Activated CD8-positive, alpha-beta T cell treated with anti-CD3 and anti-CD28 coated beads, Interleukin-2, amount 10 ng/mL, durations not matched to agents 7 days and 5 days (primary cell): ENCODE measurements at regions not wholly inside any gene's neighbourhood (a gene's known extent, or its start where the extent isn't known, plus 50 kb on each side); places are given as distances from the start of the nearest gene placed in this dataset.

Source experiments
- ATAC-seq: fragments of 150-1000 bp; cut with Tn5 transposase; one replicate; pipeline ENCODE4 v1.10.0; 2021; ENCODE audit warnings: moderate library complexity
- CTCF ChIA-PET: fragments of 350-600 bp; sonication (Branson Sonifier 250); formaldehyde crosslinking; loops from one replicate; lab custom pipeline; 2021; ENCODE audit warnings: antibody characterized with exemption; lab: Charles Lee
- POLR2A ChIA-PET: fragments of 350-600 bp; sonication (Branson Sonifier 250); formaldehyde crosslinking; loops from one replicate; lab custom pipeline; 2021; ENCODE audit warnings: antibody characterized with exemption; lab: Charles Lee
- DNase-seq: peaks from one replicate; pipeline ENCODE4 v3.0.0-alpha.2; 2020
- H3K27ac Mint-ChIP-seq: one replicate; pipeline ENCODE4 v1.8.0; 2021; ENCODE audit warnings: mild to moderate bottlenecking, mixed read lengths
- H3K27me3 Mint-ChIP-seq: one replicate; pipeline ENCODE4 v1.8.0; 2021; ENCODE audit warnings: low read depth, mixed read lengths
- H3K36me3 Mint-ChIP-seq: one replicate; pipeline ENCODE4 v1.8.0; 2021; ENCODE audit warnings: low read depth, mixed read lengths
- H3K4me1 Mint-ChIP-seq: one replicate; pipeline ENCODE4 v1.8.0; 2021; ENCODE audit warnings: low read depth, mixed read lengths
- H3K4me3 Mint-ChIP-seq: one replicate; pipeline ENCODE4 v1.8.0; 2021; ENCODE audit warnings: mild to moderate bottlenecking, mixed read lengths
- H3K9me3 Mint-ChIP-seq: one replicate; pipeline ENCODE4 v1.8.0; 2022; ENCODE audit warnings: mixed read lengths; ENCODE audit not compliant: insufficient read depth

GRCh38 chr2:204315236-204315662 is 230.0 kb upstream of the PARD3B start:
- H3K27ac Mint-ChIP-seq, result no peak overlapping the region
- ATAC-seq (no peak), DNase-seq (no peak)
- CTCF ChIA-PET, result no interaction called here
- H3K27me3 Mint-ChIP-seq, result peaks cover 19% of the 10 kb centered on the region
- no peaks in the 10 kb centered on the region for H3K36me3 Mint-ChIP-seq
- POLR2A ChIA-PET, result no interaction called here
- H3K4me1 Mint-ChIP-seq, result no peaks in the 10 kb centered on the region
- no peaks in the 10 kb centered on the region for H3K9me3 Mint-ChIP-seq
- H3K4me3 Mint-ChIP-seq, result no peak overlapping the region

- POLR2A ChIA-PET, result no interaction called here
- Mint-ChIP-seq H3K9me3 (no peaks in the 10 kb centered on the region), H3K36me3 (no peaks in the 10 kb centered on the region), H3K27ac (no peak overlapping the region), H3K4me1 (peaks cover 4% of the 10 kb centered on the region), H3K4me3 (no peak overlapping the region), H3K27me3 (peaks cover 23% of the 10 kb centered on the region)
- no peak for DNase-seq
- ATAC-seq, result no peak
- CTCF ChIA-PET, result no interaction called here
Measured at GRCh38 chr2:204317640-204318039, 227.6 kb upstream of the PARD3B start.

GRCh38 chr2:204321027-204321800 is 224.1 kb upstream of the PARD3B start:
- Mint-ChIP-seq H3K27ac (no peak overlapping the region), H3K4me1 (peaks cover 4% of the 10 kb centered on the region), H3K27me3 (peaks cover 16% of the 10 kb centered on the region), H3K4me3 (no peak overlapping the region), H3K36me3 (no peaks in the 10 kb centered on the region), H3K9me3 (no peaks in the 10 kb centered on the region)
- ChIA-PET CTCF (no interaction called here), POLR2A (no interaction called here)
- no peak for DNase-seq
- ATAC-seq, result no peak

GRCh38 chr2:204321910-204322751 is 223.1 kb upstream of the PARD3B start:
- H3K9me3 Mint-ChIP-seq, result no peaks in the 10 kb centered on the region
- no peak overlapping the region for H3K4me3 Mint-ChIP-seq
- no peak overlapping the region for H3K27ac Mint-ChIP-seq
- H3K36me3 Mint-ChIP-seq, result no peaks in the 10 kb centered on the region
- peaks cover 19% of the 10 kb centered on the region for H3K27me3 Mint-ChIP-seq
- DNase-seq (no peak), ATAC-seq (no peak)
- POLR2A ChIA-PET, result no interaction called here
- H3K4me1 Mint-ChIP-seq, result peaks cover 4% of the 10 kb centered on the region
- CTCF ChIA-PET, result interaction anchor here (1.3 kb wide), 1 partner anchor 177 kb away, joined by 4 read pairs; no protein-coding TSS in a partner anchor

GRCh38 chr2:204325468-204325867 is 219.8 kb upstream of the PARD3B start:
- POLR2A ChIA-PET, result no interaction called here
- H3K9me3 Mint-ChIP-seq, result no peaks in the 10 kb centered on the region
- no peak overlapping the region for H3K4me3 Mint-ChIP-seq
- ATAC-seq (peak; percentile 79), DNase-seq (peak; percentile 72)
- peaks cover 4% of the 10 kb centered on the region for H3K4me1 Mint-ChIP-seq
- no peak overlapping the region for H3K27ac Mint-ChIP-seq
- no peaks in the 10 kb centered on the region for H3K36me3 Mint-ChIP-seq
- H3K27me3 Mint-ChIP-seq, result peaks cover 7% of the 10 kb centered on the region
- CTCF ChIA-PET, result interaction anchor here (1.2 to 1.5 kb wide), 2 partner anchors 14 to 367 kb away, joined by 3 to 4 read pairs; no protein-coding TSS in a partner anchor

GRCh38 chr2:204328373-204328772 is 216.9 kb upstream of the PARD3B start:
- ChIA-PET POLR2A (no interaction called here), CTCF (no interaction called here)

GRCh38 chr2:204329016-204329415 is 216.3 kb upstream of the PARD3B start:
- peaks cover 4% of the 10 kb centered on the region for H3K27me3 Mint-ChIP-seq

More at GRCh38 chr2:204328373-204328772, 216.9 kb upstream of the PARD3B start:
- DNase-seq (no peak), ATAC-seq (no peak)
- Mint-ChIP-seq H3K4me3 (no peak overlapping the region), H3K36me3 (no peaks in the 10 kb centered on the region), H3K9me3 (no peaks in the 10 kb centered on the region), H3K27ac (no peak overlapping the region), H3K27me3 (peaks cover 4% of the 10 kb centered on the region), H3K4me1 (no peaks in the 10 kb centered on the region)

GRCh38 chr2:204329532-204329931 is 215.7 kb upstream of the PARD3B start:
- Mint-ChIP-seq H3K36me3 (no peaks in the 10 kb centered on the region), H3K4me3 (no peak overlapping the region), H3K4me1 (no peaks in the 10 kb centered on the region), H3K27me3 (peaks cover 4% of the 10 kb centered on the region), H3K9me3 (no peaks in the 10 kb centered on the region), H3K27ac (no peak overlapping the region)
- POLR2A ChIA-PET, result no interaction called here
- no peak for DNase-seq
- ATAC-seq, result no peak
- CTCF ChIA-PET, result no interaction called here

More at GRCh38 chr2:204329016-204329415, 216.3 kb upstream of the PARD3B start:
- H3K27ac Mint-ChIP-seq, result no peak overlapping the region
- H3K9me3 Mint-ChIP-seq, result no peaks in the 10 kb centered on the region
- ChIA-PET CTCF (no interaction called here), POLR2A (no interaction called here)
- H3K4me3 Mint-ChIP-seq, result no peak overlapping the region
- H3K4me1 Mint-ChIP-seq, result no peaks in the 10 kb centered on the region
- ATAC-seq (no peak), DNase-seq (no peak)
- no peaks in the 10 kb centered on the region for H3K36me3 Mint-ChIP-seq

- no peaks in the 10 kb centered on the region for H3K4me1 Mint-ChIP-seq
Measured at GRCh38 chr2:204331180-204331579, 214.1 kb upstream of the PARD3B start.

GRCh38 chr2:204331988-204332387 is 213.3 kb upstream of the PARD3B start:
- ChIA-PET POLR2A (no interaction called here), CTCF (no interaction called here)
- Mint-ChIP-seq H3K27ac (no peak overlapping the region), H3K4me3 (no peak overlapping the region), H3K4me1 (no peaks in the 10 kb centered on the region), H3K27me3 (peaks cover 9% of the 10 kb centered on the region), H3K36me3 (no peaks in the 10 kb centered on the region), H3K9me3 (no peaks in the 10 kb centered on the region)
- ATAC-seq (no peak), DNase-seq (no peak)

More at GRCh38 chr2:204331180-204331579, 214.1 kb upstream of the PARD3B start:
- DNase-seq (no peak), ATAC-seq (no peak)
- Mint-ChIP-seq H3K27me3 (peaks cover 8% of the 10 kb centered on the region), H3K36me3 (no peaks in the 10 kb centered on the region), H3K27ac (no peak overlapping the region), H3K9me3 (no peaks in the 10 kb centered on the region), H3K4me3 (no peak overlapping the region)
- ChIA-PET POLR2A (no interaction called here), CTCF (no interaction called here)

GRCh38 chr2:204332706-204333105 is 212.6 kb upstream of the PARD3B start:
- DNase-seq (no peak), ATAC-seq (no peak)
- no peaks in the 10 kb centered on the region for H3K4me1 Mint-ChIP-seq
- H3K36me3 Mint-ChIP-seq, result no peaks in the 10 kb centered on the region
- H3K27me3 Mint-ChIP-seq, result peaks cover 14% of the 10 kb centered on the region
- no peak overlapping the region for H3K4me3 Mint-ChIP-seq
- POLR2A ChIA-PET, result no interaction called here
- CTCF ChIA-PET, result interaction anchor here (0.9 kb wide), 1 partner anchor 9 kb away, joined by 3 read pairs; no protein-coding TSS in a partner anchor
- no peak overlapping the region for H3K27ac Mint-ChIP-seq
- H3K9me3 Mint-ChIP-seq, result no peaks in the 10 kb centered on the region

- DNase-seq (no peak), ATAC-seq (no peak)
- ChIA-PET POLR2A (no interaction called here), CTCF (no interaction called here)
- no peak overlapping the region for H3K4me3 Mint-ChIP-seq
- H3K4me1 Mint-ChIP-seq, result no peaks in the 10 kb centered on the region
- no peaks in the 10 kb centered on the region for H3K9me3 Mint-ChIP-seq
- no peak overlapping the region for H3K27ac Mint-ChIP-seq
- no peaks in the 10 kb centered on the region for H3K36me3 Mint-ChIP-seq
- peaks cover 18% of the 10 kb centered on the region for H3K27me3 Mint-ChIP-seq
Measured at GRCh38 chr2:204333861-204334260, 211.4 kb upstream of the PARD3B start.
